SH-SY5Y (cell line): ENCODE measurements at regions not wholly inside any gene's neighbourhood (a gene's known extent, or its start where the extent isn't known, plus 50 kb on each side); places are given as distances from the start of the nearest gene placed in this dataset.

Source experiments
- GATA2 ChIP-seq: IDR thresholded peaks from 2 replicates; pipeline ENCODE4 v1.6.1; 2011; ENCODE audit warnings: mild to moderate bottlenecking, low read depth, low read length
- GATA3 ChIP-seq: IDR thresholded peaks from 2 replicates; pipeline ENCODE4 v1.6.1; 2011; ENCODE audit warnings: low read depth, mild to moderate bottlenecking, low read length, moderate library complexity

GRCh38 chrX:20686256-20686655 lies 419.5 kb upstream of the RPS6KA3 start:
- TF ChIP-seq GATA2 (no peak), GATA3 (no peak)
